GM23338 (cell line): ENCODE measurements at regions not wholly inside any gene's neighbourhood (a gene's known extent, or its start where the extent isn't known, plus 50 kb on each side); places are given as distances from the start of the nearest gene placed in this dataset.

Source experiments
- ETS1 ChIP-seq: IDR thresholded peaks from 2 replicates; pipeline ENCODE4 v1.6.1; 2016; ENCODE audit warnings: antibody characterized with exemption
- EZH2 ChIP-seq: fragments of 200-600 bp; sonication (generic); IDR thresholded peaks from one replicate; pipeline ENCODE4 v1.8.0; 2017; ENCODE audit warnings: antibody characterized with exemption, mild to moderate bottlenecking, low read depth; ENCODE audit not compliant: unreplicated experiment
- EZH2phosphoT487 ChIP-seq: fragments of 200-600 bp; sonication (generic); IDR thresholded peaks from one replicate; pipeline ENCODE4 v1.8.1; 2018; ENCODE audit warnings: antibody characterized with exemption; ENCODE audit not compliant: unreplicated experiment
- POLR2AphosphoS5 ChIP-seq: IDR thresholded peaks from 2 replicates; pipeline ENCODE4 v1.6.1; 2016; ENCODE audit warnings: antibody characterized with exemption, low read depth
- TF ChIP-seq, protein P1 (sequence below), 2 experiments: fragments of 200-600 bp in 1 of 2; sonication (generic) in 1 of 2; conservative IDR thresholded peaks; 2 replicates each; pipeline versions ENCODE4 v1.5.1 to v1.6.1; 2016 to 2017; ENCODE audit warnings: antibody characterized with exemption in 2 of 2, low read depth in 2 of 2, mild to moderate bottlenecking in 2 of 2, moderate library complexity in 1 of 2

DNA sequence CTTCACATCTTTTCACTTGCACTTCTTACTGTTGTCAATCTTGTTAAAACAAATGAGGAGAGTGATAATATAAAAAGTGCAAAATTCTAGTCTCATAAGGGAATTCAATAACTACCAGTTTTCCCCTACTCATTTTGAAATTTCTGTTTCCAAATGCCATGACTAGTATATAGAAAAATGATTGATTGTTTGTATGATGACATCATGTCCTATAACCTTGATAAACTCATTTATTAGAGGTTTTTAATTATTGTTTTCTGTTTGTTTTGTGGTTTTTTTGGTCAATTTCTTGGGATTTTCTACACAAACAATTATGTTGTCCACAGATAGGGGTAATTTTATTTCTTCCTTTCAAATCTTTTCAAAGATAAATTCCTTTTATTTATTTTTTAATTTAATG, 559.1 kb downstream of the TLL1 start:
- TF ChIP-seq EZH2 (no peak), EZH2phosphoT487 (no peak), POLR2AphosphoS5 (no peak), ETS1 (no peak)
- TF ChIP-seq, protein P1, sequence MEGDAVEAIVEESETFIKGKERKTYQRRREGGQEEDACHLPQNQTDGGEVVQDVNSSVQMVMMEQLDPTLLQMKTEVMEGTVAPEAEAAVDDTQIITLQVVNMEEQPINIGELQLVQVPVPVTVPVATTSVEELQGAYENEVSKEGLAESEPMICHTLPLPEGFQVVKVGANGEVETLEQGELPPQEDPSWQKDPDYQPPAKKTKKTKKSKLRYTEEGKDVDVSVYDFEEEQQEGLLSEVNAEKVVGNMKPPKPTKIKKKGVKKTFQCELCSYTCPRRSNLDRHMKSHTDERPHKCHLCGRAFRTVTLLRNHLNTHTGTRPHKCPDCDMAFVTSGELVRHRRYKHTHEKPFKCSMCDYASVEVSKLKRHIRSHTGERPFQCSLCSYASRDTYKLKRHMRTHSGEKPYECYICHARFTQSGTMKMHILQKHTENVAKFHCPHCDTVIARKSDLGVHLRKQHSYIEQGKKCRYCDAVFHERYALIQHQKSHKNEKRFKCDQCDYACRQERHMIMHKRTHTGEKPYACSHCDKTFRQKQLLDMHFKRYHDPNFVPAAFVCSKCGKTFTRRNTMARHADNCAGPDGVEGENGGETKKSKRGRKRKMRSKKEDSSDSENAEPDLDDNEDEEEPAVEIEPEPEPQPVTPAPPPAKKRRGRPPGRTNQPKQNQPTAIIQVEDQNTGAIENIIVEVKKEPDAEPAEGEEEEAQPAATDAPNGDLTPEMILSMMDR (conservative IDR thresholded peaks at IDR 0.05; ENCODE audit: low read depth in 2 of 2), result no peak
